ENCODE measurements at regions not wholly inside any gene's neighbourhood (a gene's known extent, or its start where the extent isn't known, plus 50 kb on each side); places are given as distances from the start of the nearest gene placed in this dataset.
A peak's percentile ranks its signal among the peaks of the same experiment; 100 is the strongest.

- H3K4me3 ChIP-seq (ENCODE audit: low read depth, low read length): no peak overlapping the region
- H3K4me1 ChIP-seq (ENCODE audit: control insufficient read depth, insufficient read depth, low read length): no peaks in the 10 kb centered on the region
- no peaks in the 10 kb centered on the region for H3K9me3 ChIP-seq (ENCODE audit: control insufficient read depth, insufficient read depth, low read depth, low read length)
- ChIA-PET POLR2A (no interaction called here), CTCF (no interaction called here)
- H3K27ac ChIP-seq (ENCODE audit: extremely low read depth, low read depth, low read length): no peak overlapping the region
- H3K36me3 ChIP-seq (ENCODE audit: control insufficient read depth in 2 of 2, insufficient read depth in 1 of 2, low read length in 2 of 2): no peaks in the 10 kb centered on the region
- TF ChIP-seq ZNF510 (tag by site-specific recombination; IDR thresholded peaks at IDR 0.05; ENCODE audit: insufficient replicate concordance) (no peak), ZNF23 (tag by site-specific recombination; IDR thresholded peaks at IDR 0.05; ENCODE audit: borderline replicate concordance) (no peak), ZNF169 (tag by site-specific recombination; IDR thresholded peaks at IDR 0.05) (no peak), MYNN (tag by site-specific recombination; IDR thresholded peaks at IDR 0.05; ENCODE audit: borderline replicate concordance) (no peak), ZNF174 (tag by site-specific recombination; IDR thresholded peaks at IDR 0.05) (no peak), ZNF138 (tag by site-specific recombination; IDR thresholded peaks at IDR 0.05; ENCODE audit: borderline replicate concordance) (no peak), MZF1 (tag by site-specific recombination; IDR thresholded peaks at IDR 0.05; ENCODE audit: borderline replicate concordance) (no peak), FEZF1 (tag by site-specific recombination; IDR thresholded peaks at IDR 0.05) (no peak), ZNF585B (tag by site-specific recombination; IDR thresholded peaks at IDR 0.05) (no peak), ZNF514 (tag by site-specific recombination; IDR thresholded peaks at IDR 0.05) (no peak), ZNF155 (tag by site-specific recombination; IDR thresholded peaks at IDR 0.05) (no peak), ZNF677 (tag by site-specific recombination; IDR thresholded peaks at IDR 0.05) (no peak), ZNF146 (tag by site-specific recombination; IDR thresholded peaks at IDR 0.05) (no peak), ZNF274 (IDR thresholded peaks at IDR 0.05; ENCODE audit: low read length) (no peak), ZNF274 (tag by site-specific recombination; IDR thresholded peaks at IDR 0.05; ENCODE audit: borderline replicate concordance) (no peak), ZNF2 (tag by site-specific recombination; IDR thresholded peaks at IDR 0.05) (no peak), ZNF132 (tag by site-specific recombination; IDR thresholded peaks at IDR 0.05; ENCODE audit: borderline replicate concordance) (no peak)
- TF ChIP-seq, protein P1, sequence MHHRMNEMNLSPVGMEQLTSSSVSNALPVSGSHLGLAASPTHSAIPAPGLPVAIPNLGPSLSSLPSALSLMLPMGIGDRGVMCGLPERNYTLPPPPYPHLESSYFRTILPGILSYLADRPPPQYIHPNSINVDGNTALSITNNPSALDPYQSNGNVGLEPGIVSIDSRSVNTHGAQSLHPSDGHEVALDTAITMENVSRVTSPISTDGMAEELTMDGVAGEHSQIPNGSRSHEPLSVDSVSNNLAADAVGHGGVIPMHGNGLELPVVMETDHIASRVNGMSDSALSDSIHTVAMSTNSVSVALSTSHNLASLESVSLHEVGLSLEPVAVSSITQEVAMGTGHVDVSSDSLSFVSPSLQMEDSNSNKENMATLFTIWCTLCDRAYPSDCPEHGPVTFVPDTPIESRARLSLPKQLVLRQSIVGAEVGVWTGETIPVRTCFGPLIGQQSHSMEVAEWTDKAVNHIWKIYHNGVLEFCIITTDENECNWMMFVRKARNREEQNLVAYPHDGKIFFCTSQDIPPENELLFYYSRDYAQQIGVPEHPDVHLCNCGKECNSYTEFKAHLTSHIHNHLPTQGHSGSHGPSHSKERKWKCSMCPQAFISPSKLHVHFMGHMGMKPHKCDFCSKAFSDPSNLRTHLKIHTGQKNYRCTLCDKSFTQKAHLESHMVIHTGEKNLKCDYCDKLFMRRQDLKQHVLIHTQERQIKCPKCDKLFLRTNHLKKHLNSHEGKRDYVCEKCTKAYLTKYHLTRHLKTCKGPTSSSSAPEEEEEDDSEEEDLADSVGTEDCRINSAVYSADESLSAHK (tag by site-specific recombination; IDR thresholded peaks at IDR 0.05): no peak
These were observed 53.7 kb upstream of the HMGXB4 start for GRCh38 chr22:35203583-35203982.

GRCh38 chr22:35204807-35205775 is 52.2 kb upstream of the HMGXB4 start:
- Histone ChIP-seq H3K36me3 (ENCODE audit: control insufficient read depth in 2 of 2, insufficient read depth in 1 of 2, low read length in 2 of 2) (no peaks in the 10 kb centered on the region), H3K4me1 (ENCODE audit: control insufficient read depth, insufficient read depth, low read length) (no peaks in the 10 kb centered on the region), H3K4me3 (ENCODE audit: low read depth, low read length) (no peak overlapping the region), H3K27ac (ENCODE audit: extremely low read depth, low read depth, low read length) (no peak overlapping the region), H3K9me3 (ENCODE audit: control insufficient read depth, insufficient read depth, low read depth, low read length) (no peaks in the 10 kb centered on the region)
- ChIA-PET POLR2A (interaction anchor here (0.6 to 1.0 kb wide), 3 partner anchors 9 to 26 kb away, joined by 3 to 5 read pairs (median 3); no protein-coding TSS in a partner anchor), CTCF (interaction anchor here (1.4 to 1.7 kb wide), 3 partner anchors 9 to 55 kb away, joined by 3 to 10 read pairs (median 6); no protein-coding TSS in a partner anchor)
- TF ChIP-seq ZNF132 (tag by site-specific recombination; IDR thresholded peaks at IDR 0.05; ENCODE audit: borderline replicate concordance) (no peak), PRDM1 (tag by site-specific recombination; IDR thresholded peaks at IDR 0.05) (no peak)

DNA sequence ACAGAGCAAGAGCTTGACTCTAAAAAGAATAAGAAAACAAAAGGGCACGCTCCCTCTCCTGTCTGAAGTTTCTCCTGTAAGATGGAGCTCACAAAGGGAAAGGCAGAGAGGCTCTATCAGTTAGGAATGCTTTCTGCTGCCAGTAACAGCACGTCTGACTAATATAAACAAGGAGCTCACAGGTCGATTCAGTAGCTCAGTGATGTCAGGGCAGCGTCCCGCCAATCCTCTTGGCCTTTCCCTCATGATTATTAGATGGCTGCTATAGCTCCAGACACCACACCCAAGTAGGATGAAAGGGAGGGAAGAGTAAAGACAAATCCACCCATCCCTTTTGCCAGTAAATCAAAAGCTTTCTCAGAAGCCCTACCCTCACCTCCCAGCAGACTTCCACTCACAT is 51.3 kb upstream of the HMGXB4 start:
- H3K4me3 ChIP-seq (ENCODE audit: low read depth, low read length): no peak overlapping the region
- no peaks in the 10 kb centered on the region for H3K9me3 ChIP-seq (ENCODE audit: control insufficient read depth, insufficient read depth, low read depth, low read length)
- H3K27ac ChIP-seq (ENCODE audit: extremely low read depth, low read depth, low read length): no peak overlapping the region
- ChIA-PET POLR2A (interaction anchor here (0.6 to 1.0 kb wide), 2 partner anchors 10 to 26 kb away, joined by 3 read pairs; no protein-coding TSS in a partner anchor), CTCF (interaction anchor here (0.6 to 1.7 kb wide), 7 partner anchors 10 to 65 kb away, joined by 3 to 10 read pairs (median 3); no protein-coding TSS in a partner anchor)
- H3K36me3 ChIP-seq (ENCODE audit: control insufficient read depth in 2 of 2, insufficient read depth in 1 of 2, low read length in 2 of 2): no peaks in the 10 kb centered on the region
- no peaks in the 10 kb centered on the region for H3K4me1 ChIP-seq (ENCODE audit: control insufficient read depth, insufficient read depth, low read length)
- TF ChIP-seq ZNF239 (tag by site-specific recombination; IDR thresholded peaks at IDR 0.05) (no peak), HIC1 (tag by site-specific recombination; IDR thresholded peaks at IDR 0.05) (no peak), SETDB1 (IDR thresholded peaks at IDR 0.05; ENCODE audit: insufficient read length, low read length) (peak; percentile 50), ZNF10 (tag by site-specific recombination; IDR thresholded peaks at IDR 0.05) (no peak), ZSCAN23 (tag by site-specific recombination; IDR thresholded peaks at IDR 0.05) (no peak)

All from HEK293 (cell line).